NT2/D1 (cell line): ENCODE measurements at regions not wholly inside any gene's neighbourhood (a gene's known extent, or its start where the extent isn't known, plus 50 kb on each side); places are given as distances from the start of the nearest gene placed in this dataset.

Source experiments
- SUZ12 ChIP-seq: IDR thresholded peaks from 2 replicates; pipeline ENCODE4 v1.6.1; 2011; ENCODE audit not compliant: insufficient read length, insufficient read depth; ENCODE audit errors: extremely low read depth
- YY1 ChIP-seq: IDR thresholded peaks from 2 replicates; pipeline ENCODE4 v1.6.1; 2011; ENCODE audit not compliant: insufficient read length, insufficient read depth
- ZNF274 ChIP-seq: IDR thresholded peaks from 2 replicates; pipeline ENCODE4 v1.6.1; 2011; ENCODE audit warnings: mild to moderate bottlenecking, low read depth, low read length

- TF ChIP-seq ZNF274 (no peak), YY1 (no peak), SUZ12 (no peak)
Observed at GRCh38 chr14:83483063-83483462, 1949.4 kb upstream of the SEL1L start.
